Uterus (tissue), 2 donors: ENCODE measurements at regions not wholly inside any gene's neighbourhood (a gene's known extent, or its start where the extent isn't known, plus 50 kb on each side); places are given as distances from the start of the nearest gene placed in this dataset.

ENCODE experiments used
- POLR2A ChIP-seq, 2 donors: fragments of 450-650 bp; IDR thresholded peaks; one replicate each; pipeline ENCODE4 v1.6.1; 2016; ENCODE audit warnings: antibody characterized with exemption in 2 of 2, mild to moderate bottlenecking in 1 of 2, moderate library complexity in 1 of 2
- TF ChIP-seq, protein P1 (sequence below), 4 experiments: fragments of 200-600 bp in 2 of 4; fragments of 450-650 bp in 2 of 4; sonication (generic) in 2 of 4; IDR thresholded peaks; one replicate each; pipeline ENCODE4 v1.5.1; 2016 to 2019; ENCODE audit warnings: antibody characterized with exemption in 4 of 4, mild to moderate bottlenecking in 2 of 4, moderate library complexity in 1 of 4

GRCh38 chr3:161796780-161797179 is 300.2 kb downstream of the OTOL1 start:
- no peak for TF ChIP-seq POLR2A (IDR thresholded peaks at IDR 0.05)
- TF ChIP-seq, protein P1, sequence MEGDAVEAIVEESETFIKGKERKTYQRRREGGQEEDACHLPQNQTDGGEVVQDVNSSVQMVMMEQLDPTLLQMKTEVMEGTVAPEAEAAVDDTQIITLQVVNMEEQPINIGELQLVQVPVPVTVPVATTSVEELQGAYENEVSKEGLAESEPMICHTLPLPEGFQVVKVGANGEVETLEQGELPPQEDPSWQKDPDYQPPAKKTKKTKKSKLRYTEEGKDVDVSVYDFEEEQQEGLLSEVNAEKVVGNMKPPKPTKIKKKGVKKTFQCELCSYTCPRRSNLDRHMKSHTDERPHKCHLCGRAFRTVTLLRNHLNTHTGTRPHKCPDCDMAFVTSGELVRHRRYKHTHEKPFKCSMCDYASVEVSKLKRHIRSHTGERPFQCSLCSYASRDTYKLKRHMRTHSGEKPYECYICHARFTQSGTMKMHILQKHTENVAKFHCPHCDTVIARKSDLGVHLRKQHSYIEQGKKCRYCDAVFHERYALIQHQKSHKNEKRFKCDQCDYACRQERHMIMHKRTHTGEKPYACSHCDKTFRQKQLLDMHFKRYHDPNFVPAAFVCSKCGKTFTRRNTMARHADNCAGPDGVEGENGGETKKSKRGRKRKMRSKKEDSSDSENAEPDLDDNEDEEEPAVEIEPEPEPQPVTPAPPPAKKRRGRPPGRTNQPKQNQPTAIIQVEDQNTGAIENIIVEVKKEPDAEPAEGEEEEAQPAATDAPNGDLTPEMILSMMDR (IDR thresholded peaks at IDR 0.05) = no peak
